DND-41 (cell line): ENCODE measurements at regions not wholly inside any gene's neighbourhood (a gene's known extent, or its start where the extent isn't known, plus 50 kb on each side); places are given as distances from the start of the nearest gene placed in this dataset.

Experiments used
- ATAC-seq: fragments of 200-7000 bp; cut with Tn5 transposase; 3 replicates; pipeline ENCODE4 v1.9.1; 2021; ENCODE audit warnings: low read depth; ENCODE audit not compliant: insufficient read depth
- DNase-seq: peaks from one replicate; pipeline ENCODE4 v3.0.0-alpha.2; 2020
- H2AFZ ChIP-seq: 2 replicates; pipeline ENCODE4 v1.6.0; 2012; ENCODE audit warnings: low read depth, low read length
- H3K27ac ChIP-seq: 2 replicates; pipeline ENCODE4 v1.5.1; 2012; ENCODE audit warnings: low read length, inconsistent platforms
- H3K27me3 ChIP-seq: fragments of 200-600 bp; sonication (generic); 2 replicates; pipeline ENCODE4 v1.6.0; 2012; ENCODE audit warnings: low read length, mild to moderate bottlenecking, inconsistent platforms; ENCODE audit not compliant: insufficient read depth, poor library complexity
- H3K36me3 ChIP-seq: 2 replicates; pipeline ENCODE4 v1.5.1; 2012; ENCODE audit warnings: low read length, inconsistent platforms; ENCODE audit not compliant: insufficient read depth
- H3K4me1 ChIP-seq: 2 replicates; pipeline ENCODE4 v1.5.1; 2012; ENCODE audit warnings: mild to moderate bottlenecking, low read length; ENCODE audit not compliant: insufficient read depth
- H3K4me2 ChIP-seq: 2 replicates; pipeline ENCODE4 v1.6.0; 2012; ENCODE audit warnings: mild to moderate bottlenecking, moderate library complexity, low read length, inconsistent platforms; ENCODE audit not compliant: insufficient read depth
- H3K4me3 ChIP-seq, 2 experiments: fragments of 200-600 bp in 1 of 2; shearing (Covaris generic) in 1 of 2; 2 replicates each; pipeline ENCODE4 v1.5.1; 2012 to 2016; ENCODE audit warnings: inconsistent platforms in 2 of 2, low read length in 2 of 2, mild to moderate bottlenecking in 2 of 2, low read depth in 1 of 2, moderate library complexity in 1 of 2
- H3K79me2 ChIP-seq: 2 replicates; pipeline ENCODE4 v1.6.0; 2012; ENCODE audit warnings: low read length, inconsistent platforms; ENCODE audit not compliant: insufficient read depth
- H3K9ac ChIP-seq: 2 replicates; pipeline ENCODE4 v1.6.0; 2012; ENCODE audit warnings: low read depth, mild to moderate bottlenecking, inconsistent platforms, low read length, moderate library complexity
- H3K9me3 ChIP-seq: 2 replicates; pipeline ENCODE4 v1.5.1; 2012; ENCODE audit warnings: low read length, moderate library complexity, mild to moderate bottlenecking, inconsistent platforms; ENCODE audit not compliant: insufficient read depth, severe bottlenecking
- H4K20me1 ChIP-seq: 2 replicates; pipeline ENCODE4 v1.6.0; 2012; ENCODE audit warnings: low read length; ENCODE audit not compliant: insufficient read depth
- CTCF ChIP-seq: IDR thresholded peaks from 2 replicates; pipeline ENCODE4 v1.5.1; 2012; ENCODE audit warnings: borderline replicate concordance, low read length, moderate library complexity, mild to moderate bottlenecking; ENCODE audit not compliant: poor library complexity, severe bottlenecking; ENCODE audit errors: extremely low read depth
- EZH2 ChIP-seq: IDR thresholded peaks from 3 replicates; pipeline ENCODE4 v1.6.1; 2012; ENCODE audit warnings: borderline replicate concordance, low read depth, mild to moderate bottlenecking, moderate library complexity, low read length, inconsistent platforms; ENCODE audit not compliant: severe bottlenecking

- TF ChIP-seq EZH2: no peak
- TF ChIP-seq CTCF: no peak
- Histone ChIP-seq H4K20me1 (no peaks in the 10 kb centered on the region), H3K4me1 (no peaks in the 10 kb centered on the region), H3K4me3 (no peak overlapping the region), H3K79me2 (no peaks in the 10 kb centered on the region), H3K9ac (no peak overlapping the region), H3K4me2 (no peak overlapping the region), H3K36me3 (no peaks in the 10 kb centered on the region), H3K27ac (no peak overlapping the region), H3K9me3 (no peaks in the 10 kb centered on the region), H3K27me3 (no peaks in the 10 kb centered on the region), H2AFZ (no peak overlapping the region)
- ATAC-seq: no peak
- DNase-seq: no peak
These were observed 431.4 kb downstream of the TBC1D4 start for GRCh38 chr13:75050419-75051046.

DNA sequence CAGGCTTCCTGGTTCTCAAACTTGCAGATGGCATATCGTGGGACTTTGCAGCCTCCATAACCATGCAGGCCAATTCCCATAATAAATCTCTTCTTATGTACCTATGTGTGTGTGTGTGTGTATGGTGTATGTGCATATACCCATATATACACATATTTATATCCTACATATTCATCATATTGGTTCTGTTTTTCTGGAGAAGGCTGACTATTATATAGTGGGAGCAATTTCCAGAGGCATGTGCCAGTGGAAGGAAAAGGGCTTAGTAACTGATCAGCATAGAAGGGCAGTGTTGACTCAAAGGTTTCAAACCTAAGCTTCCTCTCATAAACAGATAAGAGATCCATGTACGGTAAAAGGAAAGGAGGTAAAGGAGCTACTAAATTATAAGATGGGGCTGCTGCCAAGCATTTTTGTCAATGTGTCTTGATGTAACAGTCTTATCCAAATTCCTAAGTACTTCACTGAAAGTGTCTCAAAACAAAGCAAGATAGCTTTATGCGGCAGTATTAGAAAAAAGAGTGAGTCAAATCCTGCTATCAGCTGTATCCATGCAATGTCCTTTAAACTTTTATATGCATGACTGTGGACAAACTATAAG is 432.1 kb downstream of the TBC1D4 start:
- H2AFZ ChIP-seq: no peak overlapping the region
- no peak overlapping the region for H3K27ac ChIP-seq
- no peaks in the 10 kb centered on the region for H3K27me3 ChIP-seq
- no peak overlapping the region for H3K4me2 ChIP-seq
- H4K20me1 ChIP-seq: no peaks in the 10 kb centered on the region
- H3K79me2 ChIP-seq: no peaks in the 10 kb centered on the region
- H3K4me1 ChIP-seq: no peaks in the 10 kb centered on the region
- H3K36me3 ChIP-seq: no peaks in the 10 kb centered on the region
- ATAC-seq: no peak
- TF ChIP-seq EZH2 (no peak), CTCF (no peak)
- H3K9me3 ChIP-seq: no peaks in the 10 kb centered on the region
- no peak for DNase-seq
- H3K9ac ChIP-seq: no peak overlapping the region
- H3K4me3 ChIP-seq: no peak overlapping the region

GRCh38 chr13:75042807-75043206 is 439.2 kb downstream of the TBC1D4 start:
- H4K20me1 ChIP-seq: no peaks in the 10 kb centered on the region
- no peaks in the 10 kb centered on the region for H3K27me3 ChIP-seq
- H3K36me3 ChIP-seq: no peaks in the 10 kb centered on the region
- no peak for TF ChIP-seq EZH2
- TF ChIP-seq CTCF: no peak
- ATAC-seq (no peak), DNase-seq (no peak)
- no peak overlapping the region for H3K4me3 ChIP-seq
- H3K79me2 ChIP-seq: no peaks in the 10 kb centered on the region
- H3K9ac ChIP-seq: no peak overlapping the region
- no peak overlapping the region for H2AFZ ChIP-seq
- H3K4me1 ChIP-seq: no peaks in the 10 kb centered on the region
- no peak overlapping the region for H3K27ac ChIP-seq
- H3K4me2 ChIP-seq: no peak overlapping the region
- no peaks in the 10 kb centered on the region for H3K9me3 ChIP-seq
